ENCODE measurements at regions not wholly inside any gene's neighbourhood (a gene's known extent, or its start where the extent isn't known, plus 50 kb on each side); places are given as distances from the start of the nearest gene placed in this dataset.

GRCh38 chr4:22072240-22072639 is 123.7 kb upstream of the KCNIP4 start:
- no peak for TF ChIP-seq CTCF (IDR thresholded peaks at IDR 0.05; ENCODE audit: low read length)
- no peak for TF ChIP-seq EZH2 (IDR thresholded peaks at IDR 0.05; ENCODE audit: borderline replicate concordance, low read length)
